CD4-positive, alpha-beta T cell treated with Interleukin-1 beta for 1 hour (primary cell): ENCODE measurements at regions not wholly inside any gene's neighbourhood (a gene's known extent, or its start where the extent isn't known, plus 50 kb on each side); places are given as distances from the start of the nearest gene placed in this dataset.
"Not testable (repeated sequence)": the region's sequence is repeated elsewhere in the genome, so short reads cannot be mapped to it uniquely, and the experiment has no call there.

Experiments
- DNase-seq, 2 donors: peaks; one replicate each; pipeline ENCODE4 v3.0.0-alpha.2; 2020 to 2022

DNA sequence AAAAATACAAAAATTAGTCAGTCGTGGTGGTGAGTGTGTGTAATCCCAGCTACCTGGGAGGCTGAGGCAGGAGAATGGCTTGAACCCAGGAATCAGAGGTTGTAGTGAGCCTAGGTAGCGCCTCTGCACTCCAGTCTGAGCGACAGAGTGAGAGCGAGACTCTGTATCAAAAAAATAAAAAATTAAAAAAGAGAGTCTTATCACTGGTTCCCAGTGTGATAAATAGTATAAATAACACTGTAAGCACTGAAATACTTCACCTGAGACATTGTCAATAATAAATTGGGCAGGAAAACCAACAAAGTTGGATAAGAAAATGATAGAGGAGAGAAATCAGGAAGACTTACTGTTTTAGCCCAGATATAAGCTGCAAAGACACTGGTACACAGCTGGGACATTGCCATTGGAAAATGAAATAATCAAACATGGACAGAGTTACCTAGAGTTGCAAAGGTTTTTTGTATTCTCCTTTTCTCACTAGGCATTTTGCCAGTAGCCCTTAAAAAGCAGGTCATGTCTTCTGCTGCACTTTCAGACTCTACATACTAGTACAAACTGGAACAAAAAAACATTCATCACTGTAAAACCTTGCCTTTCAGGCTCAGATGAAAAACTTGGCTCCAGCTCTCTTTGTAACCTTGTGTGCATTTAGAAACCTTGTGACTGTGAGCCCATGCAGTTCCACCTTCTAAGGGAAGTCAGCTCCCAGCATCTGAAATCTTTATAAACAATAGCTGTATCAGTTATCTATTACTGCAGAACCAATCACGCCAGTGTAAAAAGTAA is 55.0 kb upstream of the PPP1R2C start:
- DNase-seq: no peak

DNA sequence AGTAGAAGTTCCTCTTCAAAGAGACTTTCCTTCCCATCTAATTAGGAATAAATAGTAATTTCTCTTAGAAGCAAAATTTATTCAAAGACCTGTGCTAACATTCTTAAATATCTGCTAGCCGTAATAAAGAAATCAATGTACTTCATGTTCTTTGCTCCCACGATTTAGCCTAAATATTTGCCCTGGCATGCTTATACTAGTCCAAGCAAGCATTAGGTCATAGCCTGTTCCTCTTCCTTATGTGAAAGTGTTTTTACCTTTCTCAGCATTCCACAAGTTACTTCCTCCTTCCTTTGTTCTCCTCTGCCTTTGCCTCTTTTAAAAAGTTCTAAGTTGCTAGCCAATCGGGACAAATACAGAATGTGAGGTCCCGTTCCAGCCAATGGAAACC is 55.6 kb upstream of the PPP1R2C start:
- not testable (repeated sequence) for DNase-seq

DNA sequence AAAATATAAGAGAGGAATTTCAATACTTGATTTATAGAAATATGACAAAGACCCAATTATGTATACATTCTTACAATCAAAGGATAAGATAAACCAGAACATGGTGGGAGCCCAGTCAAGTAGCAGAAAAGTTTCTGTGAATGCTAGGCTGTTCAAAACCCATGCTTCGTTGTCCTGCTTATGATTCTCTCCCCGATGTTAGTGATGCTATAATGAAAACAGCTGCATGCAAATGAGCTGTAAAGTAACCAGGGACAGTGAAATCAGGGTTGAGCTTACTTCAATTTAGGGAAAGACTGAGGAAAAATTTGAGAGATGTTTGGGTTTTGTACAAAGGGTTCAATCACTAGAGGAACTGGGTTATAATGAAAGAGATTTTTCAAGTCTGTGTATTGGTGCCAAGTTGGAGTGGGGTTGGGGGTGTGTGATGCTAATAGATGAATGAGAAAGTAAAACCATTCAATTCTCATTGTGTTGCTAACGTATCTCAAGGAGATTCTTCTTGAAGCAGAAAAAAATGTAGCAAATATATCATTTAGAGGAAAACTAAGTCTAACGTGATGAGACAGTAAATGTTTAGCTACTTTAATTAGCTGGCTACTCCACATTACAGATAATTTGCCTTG is 59.3 kb upstream of the PPP1R2C start:
- DNase-seq: no peak

DNA sequence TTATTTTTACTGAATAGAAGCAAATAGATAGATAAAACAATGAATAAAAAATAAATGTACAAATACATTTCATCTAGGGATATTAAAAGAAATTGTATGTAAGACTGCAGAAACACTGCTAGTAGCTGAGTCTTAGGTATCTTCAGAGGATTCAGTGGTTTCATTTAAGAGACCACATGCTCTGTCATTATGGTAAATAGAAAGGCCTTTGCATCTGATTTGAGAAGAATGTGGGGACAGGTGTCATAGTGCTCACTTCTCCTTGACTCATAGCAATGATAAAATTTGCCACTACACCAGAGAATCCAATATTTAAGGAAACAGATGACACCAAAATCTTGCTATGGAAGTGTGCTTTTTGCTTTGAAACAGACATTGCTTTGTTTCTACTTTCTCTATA is 59.8 kb upstream of the PPP1R2C start:
- DNase-seq: no peak

DNA sequence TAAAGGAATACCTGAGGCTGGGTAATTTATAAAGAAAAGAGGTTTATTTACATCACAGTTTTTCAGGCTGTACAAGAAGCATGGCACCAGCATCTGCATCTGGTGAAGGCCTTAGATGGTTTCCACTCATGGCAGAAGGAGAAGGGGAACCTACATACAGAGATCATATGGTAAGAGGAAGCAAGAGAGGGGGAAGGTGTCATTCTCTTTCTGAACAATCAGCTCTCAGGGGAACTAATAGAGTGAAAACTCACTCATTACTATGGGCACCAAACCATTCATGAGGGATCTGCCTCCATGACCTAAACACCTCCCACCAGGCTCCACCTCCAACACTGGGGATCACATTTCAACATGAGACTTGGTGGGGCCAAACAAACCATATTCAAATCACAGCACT is 61.7 kb upstream of the PPP1R2C start:
- no peak for DNase-seq

DNA sequence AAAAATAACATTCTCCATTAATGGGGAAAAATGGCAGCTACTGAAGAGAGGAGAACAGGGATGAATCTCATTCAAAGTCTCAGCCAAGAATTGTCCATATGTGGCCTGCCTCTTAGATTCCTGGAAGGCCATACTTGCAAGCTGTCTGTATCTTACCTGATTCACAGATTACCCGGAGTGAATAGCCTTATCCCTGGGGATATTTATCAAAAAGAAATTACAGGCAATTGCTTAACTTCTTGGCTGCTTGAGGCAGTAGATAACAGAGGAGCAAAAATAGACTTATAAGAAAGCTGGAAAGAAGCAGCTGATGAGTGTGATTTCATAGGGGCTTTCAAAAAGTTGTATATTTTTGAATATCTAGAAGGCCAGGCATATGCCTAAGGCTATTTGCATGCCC is 68.8 kb upstream of the PPP1R2C start:
- DNase-seq: no peak

DNA sequence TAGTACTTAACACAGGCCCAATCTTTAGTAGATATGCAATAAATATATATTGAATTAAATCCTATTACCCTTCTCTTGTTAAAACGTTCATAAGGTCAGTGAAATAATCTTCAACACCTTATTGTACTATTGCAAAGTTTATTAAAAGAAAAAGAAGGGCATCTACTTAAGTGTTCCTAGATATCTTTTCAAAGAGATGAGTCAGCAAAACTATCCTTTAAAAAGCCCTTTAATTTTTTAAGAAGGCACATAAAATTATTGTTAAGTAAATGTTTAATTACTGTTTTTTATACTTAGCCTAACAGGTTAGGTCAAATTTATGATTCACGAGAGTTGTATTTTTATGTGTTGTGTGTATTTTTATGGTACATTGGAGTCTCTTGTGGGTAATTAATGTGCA is 77.3 kb upstream of the PPP1R2C start:
- no peak for DNase-seq

DNA sequence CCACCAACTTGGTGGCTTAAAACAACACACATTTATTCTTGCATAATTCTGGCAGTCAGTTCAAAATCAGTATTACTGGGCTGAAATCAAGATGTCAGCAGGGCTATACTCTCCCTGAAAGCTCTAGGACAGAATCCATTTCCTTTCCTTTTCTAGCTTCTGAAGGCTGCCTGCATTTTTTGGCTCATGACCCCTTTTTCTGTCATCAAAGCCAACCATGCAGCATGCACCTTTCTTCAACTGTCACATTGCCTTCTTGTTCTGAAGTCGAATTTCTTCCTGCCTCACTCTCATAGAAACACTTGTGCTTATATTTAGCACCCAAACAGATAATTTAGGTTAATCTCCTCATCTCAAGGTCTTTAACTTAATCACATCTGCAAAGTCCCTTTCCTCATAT is 79.8 kb upstream of the PPP1R2C start:
- DNase-seq: no peak

DNA sequence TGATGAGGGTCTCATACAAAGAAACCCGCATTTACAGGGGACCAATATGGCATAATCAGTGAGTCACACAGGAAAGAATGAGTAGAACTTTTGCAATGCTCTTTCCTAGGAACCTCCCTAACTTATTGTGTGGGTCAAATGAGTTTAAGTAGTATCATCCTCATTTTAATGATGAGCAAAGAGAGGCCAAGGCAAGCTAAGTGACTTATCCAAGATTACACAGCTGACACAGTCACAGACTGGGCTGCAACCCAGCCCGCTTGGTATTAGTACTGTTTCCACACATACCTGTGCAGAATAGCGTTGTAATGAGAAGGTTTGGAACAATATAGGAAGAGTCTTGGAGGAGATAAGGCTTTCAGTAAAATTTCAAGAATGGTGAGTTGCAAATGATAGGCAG is 91.0 kb upstream of the PPP1R2C start:
- DNase-seq: no peak

DNA sequence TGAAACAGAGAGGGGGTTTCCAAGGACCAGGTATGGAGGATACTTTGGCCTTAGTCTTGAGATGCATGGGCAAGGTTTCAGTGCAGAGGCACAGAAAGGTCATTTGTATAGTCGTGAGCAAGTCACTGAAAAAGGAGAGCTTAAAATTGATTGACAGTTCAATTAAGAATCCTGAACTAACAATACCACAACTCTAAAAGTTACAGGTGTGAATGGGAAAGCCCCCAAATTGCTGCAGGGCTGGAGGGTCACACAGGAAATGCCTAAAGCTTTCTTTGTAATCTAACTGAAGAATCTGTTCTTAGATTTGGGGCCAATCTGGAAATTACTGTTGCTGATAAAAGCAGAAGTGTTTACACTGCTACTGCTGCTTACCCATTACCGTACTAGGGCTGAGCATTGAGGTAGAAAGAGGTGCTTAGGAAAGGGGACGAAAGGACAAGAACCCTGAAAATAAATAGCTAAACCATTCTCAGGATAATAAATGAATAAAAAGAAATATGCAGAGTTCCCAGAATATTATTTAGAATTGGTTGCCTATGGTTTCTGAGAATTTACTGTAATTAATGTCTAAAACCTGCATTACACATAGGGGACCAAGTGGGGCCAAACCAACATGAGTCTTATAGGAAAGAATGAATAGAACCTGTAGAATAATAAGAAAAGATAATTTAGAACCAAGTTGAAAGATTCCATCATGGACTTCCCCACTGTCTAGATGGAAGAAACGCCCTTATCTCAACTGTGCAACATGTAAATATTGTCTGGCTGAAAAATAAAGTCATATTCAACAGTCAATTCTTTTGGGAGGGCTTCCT is 91.9 kb upstream of the PPP1R2C start:
- no peak for DNase-seq

DNA sequence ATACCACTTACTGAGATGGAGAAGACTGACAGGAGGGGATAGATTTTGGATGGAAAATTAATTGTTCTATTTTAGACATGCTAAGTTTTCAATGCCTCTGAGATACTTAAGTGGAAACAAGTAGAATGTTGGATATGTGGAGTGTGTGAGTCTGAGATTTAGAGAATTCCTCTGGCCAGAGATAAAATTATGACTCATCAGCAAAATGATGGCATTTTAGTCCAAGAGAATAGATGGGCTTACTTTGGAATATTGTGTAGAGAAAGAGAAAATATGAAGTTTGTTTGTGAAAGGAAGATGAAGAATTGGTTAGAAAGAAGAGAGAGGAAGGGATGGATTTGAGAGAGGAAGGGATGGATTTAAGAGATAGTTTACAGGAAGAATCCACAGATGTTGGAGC is 108.6 kb upstream of the PPP1R2C start:
- no peak for DNase-seq

DNA sequence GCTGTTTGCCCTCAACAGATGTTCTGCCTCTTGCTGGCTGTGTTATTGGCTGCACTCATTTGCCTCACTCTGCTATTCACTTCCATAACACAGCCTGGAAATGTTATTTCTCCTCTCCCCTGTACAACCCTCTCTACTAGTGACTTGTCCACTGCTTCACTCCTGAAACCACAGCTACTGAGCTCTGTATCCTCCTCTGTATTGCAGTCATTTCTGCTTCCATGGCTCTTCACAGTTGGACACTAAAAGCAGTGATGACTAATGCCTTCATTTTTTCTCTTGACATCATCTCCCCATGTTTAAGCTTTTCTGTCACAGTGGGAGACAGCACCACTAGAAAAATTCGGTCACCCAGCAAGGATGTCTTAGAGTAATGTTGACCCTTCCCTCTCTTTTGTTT is 123.0 kb upstream of the PPP1R2C start:
- no peak for DNase-seq

DNA sequence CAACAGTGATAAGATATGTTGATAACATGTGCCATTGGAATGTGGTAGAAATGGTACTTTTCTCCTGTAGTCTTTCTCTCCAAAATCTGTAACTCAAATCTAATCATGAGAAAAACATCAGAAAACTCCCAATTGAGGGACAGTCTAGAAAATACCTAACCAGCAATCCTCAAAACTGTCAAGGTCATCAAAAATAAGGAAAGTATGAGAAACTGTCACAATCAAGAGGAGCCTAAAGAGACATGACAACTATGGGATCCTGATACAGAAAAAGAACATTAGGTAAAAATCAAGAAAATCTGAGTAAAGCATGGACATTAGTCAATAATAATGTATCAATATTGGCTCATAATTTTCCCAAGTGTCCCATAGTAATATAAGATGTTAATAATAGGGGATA is 124.5 kb upstream of the PPP1R2C start:
- no peak for DNase-seq

DNA sequence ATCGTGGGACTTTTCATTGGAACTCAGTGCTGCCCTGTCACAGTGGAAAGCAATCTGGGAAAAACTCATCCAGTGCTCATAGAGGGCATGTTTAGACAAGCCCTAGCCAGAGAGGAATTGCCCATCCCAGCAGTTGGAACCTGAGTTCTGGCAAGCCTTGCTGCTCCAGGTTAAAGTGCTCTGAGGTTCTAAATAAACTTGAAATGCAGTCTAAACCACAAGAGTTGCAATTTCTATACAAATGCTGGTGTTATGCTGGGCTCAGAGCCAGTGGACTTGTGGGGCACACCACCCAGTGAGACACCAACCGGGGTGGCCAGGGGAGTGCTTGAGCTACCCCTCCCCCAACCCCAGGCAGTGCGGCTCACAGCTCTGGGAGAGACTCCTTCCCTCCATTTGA is 142.8 kb upstream of the PPP1R2C start:
- DNase-seq: no peak

DNA sequence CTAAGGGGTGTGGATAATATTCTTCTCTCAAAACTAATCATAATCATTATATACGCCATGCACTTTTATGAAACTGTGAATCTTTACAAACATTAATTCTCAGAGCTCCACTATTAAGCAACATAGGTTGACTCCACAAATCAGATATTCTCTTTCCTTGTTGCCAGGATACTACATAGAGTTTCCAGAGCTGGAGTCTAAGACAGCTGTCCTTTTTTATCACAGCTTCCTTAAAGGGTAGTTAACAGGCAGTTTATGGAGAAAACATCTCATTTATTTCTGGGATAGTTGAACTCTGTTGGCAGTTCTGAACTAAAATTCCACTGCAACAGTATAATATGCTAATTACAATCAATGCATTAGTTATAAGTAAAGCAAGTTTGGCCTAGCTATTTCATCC is 152.1 kb upstream of the PPP1R2C start:
- DNase-seq: no peak

DNA sequence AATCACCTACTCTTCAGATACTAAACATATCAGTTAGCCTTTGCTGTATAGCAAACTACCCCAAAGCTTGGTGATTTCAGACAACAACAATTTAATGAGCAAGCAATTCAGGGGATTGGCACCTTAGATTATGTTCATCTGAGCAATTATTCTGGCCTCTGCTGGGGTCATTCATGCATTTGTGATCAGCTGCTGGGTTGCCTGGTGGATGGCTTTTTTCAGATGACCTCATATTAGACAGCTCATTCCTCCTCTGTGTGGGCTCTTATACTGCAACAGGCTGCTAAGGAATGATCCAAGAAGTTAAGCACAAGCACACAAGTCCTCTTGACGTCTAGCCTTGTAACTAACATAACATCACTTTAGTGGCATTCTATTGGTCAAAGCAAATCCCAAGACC is 153.0 kb upstream of the PPP1R2C start:
- DNase-seq: no peak

DNA sequence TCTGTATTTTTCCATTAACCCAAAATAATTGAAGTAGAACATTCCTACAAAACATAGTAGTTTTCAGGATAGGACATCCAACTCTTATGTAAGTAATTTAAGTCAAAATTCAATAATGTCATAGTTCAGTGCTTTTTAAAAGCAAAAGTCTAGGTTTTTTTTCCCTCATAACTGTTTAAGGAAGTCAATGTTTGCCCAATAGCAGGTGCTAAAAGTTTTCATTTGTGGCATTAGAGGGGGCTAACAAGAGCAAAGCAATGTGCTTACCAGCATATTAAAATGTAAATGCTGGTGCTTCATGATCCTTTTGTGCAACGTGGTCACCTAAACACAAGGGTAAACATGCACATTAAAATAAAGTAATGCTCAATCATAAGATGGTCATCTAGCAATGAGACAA is 155.2 kb upstream of the PPP1R2C start:
- DNase-seq: no peak

DNA sequence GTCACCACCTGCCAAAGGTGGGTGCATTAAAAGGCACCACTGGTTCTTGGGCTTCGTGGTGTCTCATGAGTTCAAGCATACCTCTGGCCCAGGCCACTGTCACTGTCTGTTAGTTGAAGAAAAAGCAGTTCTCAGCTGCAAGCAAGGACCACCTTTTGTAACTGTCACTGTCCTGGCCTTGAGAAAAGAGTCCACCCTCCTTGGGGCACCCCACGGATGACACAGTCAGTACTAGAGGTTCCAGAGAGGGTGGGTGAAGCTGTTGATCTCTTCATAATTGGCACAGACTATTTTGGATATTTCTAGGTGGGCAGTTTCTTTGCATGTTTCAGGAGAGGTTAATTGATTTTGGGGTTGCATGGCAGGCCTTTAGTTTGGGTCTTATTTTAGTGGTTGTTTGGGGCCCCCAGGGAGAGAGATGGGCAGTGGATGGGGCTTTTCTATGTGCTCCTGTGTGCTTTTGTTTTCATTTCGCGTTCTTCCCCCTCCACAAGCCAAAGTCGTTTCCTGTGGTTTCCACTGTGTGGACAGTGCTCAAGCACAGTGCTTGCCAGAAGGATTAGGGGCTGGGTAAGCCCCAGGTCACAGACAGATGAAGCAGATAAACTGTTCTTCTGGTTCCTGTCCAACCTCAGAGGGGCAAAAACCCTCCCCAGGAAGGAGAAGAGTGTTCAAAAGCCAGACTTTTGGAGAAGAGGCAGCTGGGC is 156.2 kb upstream of the PPP1R2C start:
- peak; percentile 38 to 50 for DNase-seq

DNA sequence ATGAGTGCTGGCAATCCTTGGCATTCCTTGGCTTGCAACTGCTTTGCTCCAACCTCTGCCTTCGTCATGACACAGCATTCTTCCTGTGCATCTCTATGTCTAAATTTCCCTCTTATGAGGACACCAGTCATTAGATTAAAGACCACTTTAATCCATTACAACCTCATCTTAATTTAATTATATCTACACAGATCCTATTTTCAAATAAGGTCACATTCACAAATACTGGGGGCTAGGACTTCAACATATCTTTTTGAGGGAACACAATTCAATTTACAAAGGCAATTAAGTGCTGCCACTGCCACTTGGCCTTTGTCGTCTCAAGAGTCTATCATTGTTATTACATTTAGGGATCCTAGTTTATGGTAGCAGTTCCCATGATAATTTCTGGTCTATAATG is 163.7 kb upstream of the PPP1R2C start:
- DNase-seq: no peak

DNA sequence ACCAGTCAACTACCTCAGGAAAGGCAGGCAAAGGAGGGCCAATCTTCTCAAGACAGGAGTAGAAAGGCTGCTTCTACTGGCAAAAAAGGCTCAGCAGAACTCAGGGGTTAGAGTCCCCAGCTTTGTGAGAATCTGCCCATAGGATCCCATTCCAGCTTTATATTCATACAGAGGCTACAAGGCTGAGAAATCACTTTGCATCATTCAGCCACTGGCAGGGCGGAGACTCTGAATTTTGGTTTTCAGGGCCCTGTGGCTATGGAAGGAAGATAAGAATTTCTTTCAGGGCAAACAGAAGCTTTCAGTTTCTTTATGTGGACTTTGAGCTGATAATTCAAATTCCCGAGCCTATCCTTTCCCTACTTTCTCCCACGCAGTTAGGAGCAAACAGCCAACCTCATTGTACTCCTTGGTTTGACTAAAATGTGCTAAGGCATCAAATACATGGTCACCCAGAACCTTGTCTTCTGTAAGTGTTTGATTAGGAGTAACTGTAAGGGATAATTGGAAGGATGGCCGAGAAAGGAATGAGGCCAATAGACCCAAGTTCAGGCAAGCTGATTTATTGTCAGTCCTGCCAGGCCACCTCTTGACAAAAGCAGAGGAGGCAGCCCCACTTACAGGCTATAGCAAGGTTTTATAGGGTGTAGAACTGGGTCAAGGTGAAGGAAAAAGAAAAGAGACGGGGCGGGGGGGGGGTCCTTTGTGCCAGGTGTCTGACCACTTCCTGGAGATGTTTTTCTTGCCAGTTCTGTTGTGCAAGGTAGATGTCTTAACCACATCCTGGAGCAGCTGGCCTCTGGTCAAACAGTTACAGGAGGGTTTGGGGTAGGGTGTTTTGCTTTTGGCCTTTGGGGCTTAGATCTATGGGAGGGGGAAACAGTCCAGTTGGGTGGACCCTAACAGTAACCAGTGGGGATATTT is 165.3 kb upstream of the PPP1R2C start:
- peak; percentile 60 to 66 for DNase-seq

DNA sequence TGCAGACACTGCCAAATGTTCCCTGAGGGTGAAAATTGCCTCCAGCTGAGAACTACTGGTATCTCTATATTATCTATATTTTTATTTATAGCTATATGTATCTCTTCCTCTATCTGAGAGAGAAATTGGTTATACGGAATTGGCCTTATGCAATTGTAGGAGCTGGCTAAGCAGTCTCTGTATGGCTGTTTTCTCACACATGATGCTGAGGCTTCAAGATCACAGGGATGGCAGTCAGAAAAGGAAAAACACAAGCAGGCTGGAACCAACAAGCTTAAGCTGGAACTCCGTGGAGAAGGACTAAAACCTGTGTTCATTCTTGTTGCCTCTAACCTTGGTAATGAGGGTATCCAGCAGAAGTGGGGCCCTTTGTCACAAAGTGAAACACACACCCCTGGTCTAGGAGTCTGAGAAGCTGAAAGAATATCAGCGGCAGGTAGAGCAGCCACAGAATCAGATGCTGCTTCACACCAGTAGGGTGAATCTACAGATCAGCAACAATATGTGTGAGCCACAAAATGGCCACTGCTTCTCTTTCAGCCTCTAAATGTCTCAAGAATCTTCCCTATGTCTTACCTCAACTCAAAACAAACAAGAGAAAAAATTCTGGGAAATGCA is 166.5 kb upstream of the PPP1R2C start:
- DNase-seq: peak; percentile 28 to 46
